ENCODE measurements at regions not wholly inside any gene's neighbourhood (a gene's known extent, or its start where the extent isn't known, plus 50 kb on each side); places are given as distances from the start of the nearest gene placed in this dataset.

GRCh38 chr5:130568791-130569190 lies 596.3 kb downstream of the HINT1 start:
- 60 to 65% methylated on average over 1 of the region's 1 CpG for WGBS, 2 donors (ENCODE audit: low coverage in 1 of 2)
- in situ Hi-C loops (cut with MboI; ENCODE audit: low pct_ligation_motif_present in 1 of 4, low pct_unique_long_range_greater_than_20kb in 1 of 4, low sequenced_read_pairs in 3 of 4): no loop called here

GRCh38 chr5:130555429-130555828 lies 609.6 kb downstream of the HINT1 start:
- Histone ChIP-seq H3K4me3 (no peak overlapping the region), H3K27me3 (no peaks in the 10 kb centered on the region), H3K9me3 (no peaks in the 10 kb centered on the region), H3K4me1 (no peaks in the 10 kb centered on the region), H3K36me3 (no peaks in the 10 kb centered on the region), H3K27ac (no peak overlapping the region)
- 86% methylated on average over 3 of the region's 3 CpGs; no CpG with 5 or more reads in 1 of the 2 donors for WGBS, 2 donors (ENCODE audit: low coverage in 1 of 2)
- intact Hi-C loops (cut with DNase I; ENCODE audit: low total_unique reads): no loop called here
- TF ChIP-seq EP300 (IDR thresholded peaks at IDR 0.05; ENCODE audit: low read depth) (no peak), CTCF (IDR thresholded peaks at IDR 0.05) (no peak), POLR2AphosphoS5 (IDR thresholded peaks at IDR 0.05) (no peak)
- no peak for DNase-seq
- in situ Hi-C loops (cut with MboI; ENCODE audit: low pct_ligation_motif_present in 1 of 4, low pct_unique_long_range_greater_than_20kb in 1 of 4, low sequenced_read_pairs in 3 of 4): no loop called here

More at GRCh38 chr5:130568791-130569190, 596.3 kb downstream of the HINT1 start:
- Histone ChIP-seq H3K36me3 (no peaks in the 10 kb centered on the region), H3K27ac (no peak overlapping the region), H3K4me1 (no peaks in the 10 kb centered on the region), H3K4me3 (no peak overlapping the region), H3K27me3 (no peaks in the 10 kb centered on the region), H3K9me3 (no peaks in the 10 kb centered on the region)
- no peak for DNase-seq
- no peak for TF ChIP-seq EP300 (IDR thresholded peaks at IDR 0.05; ENCODE audit: low read depth)
- no peak for TF ChIP-seq POLR2AphosphoS5 (IDR thresholded peaks at IDR 0.05)
- intact Hi-C loops (cut with DNase I; ENCODE audit: low total_unique reads): no loop called here

GRCh38 chr5:130550562-130550928 lies 614.5 kb downstream of the HINT1 start:
- in situ Hi-C loops (cut with MboI; ENCODE audit: low pct_ligation_motif_present in 1 of 4, low pct_unique_long_range_greater_than_20kb in 1 of 4, low sequenced_read_pairs in 3 of 4) (no loop called here), intact Hi-C loops (cut with DNase I; ENCODE audit: low total_unique reads) (no loop called here)
- no peaks in the 10 kb centered on the region for H3K27me3 ChIP-seq
- no peak for TF ChIP-seq EP300 (IDR thresholded peaks at IDR 0.05; ENCODE audit: low read depth)
- no peak for TF ChIP-seq CTCF (IDR thresholded peaks at IDR 0.05)
- TF ChIP-seq POLR2A (IDR thresholded peaks at IDR 0.05): no peak
- TF ChIP-seq POLR2AphosphoS5 (IDR thresholded peaks at IDR 0.05): no peak
- 68 to 86% methylated on average over 2 of the region's 2 CpGs for WGBS, 2 donors (ENCODE audit: low coverage in 1 of 2)
- no peaks in the 10 kb centered on the region for H3K36me3 ChIP-seq
- no peaks in the 10 kb centered on the region for H3K9me3 ChIP-seq
- H3K4me1 ChIP-seq: no peaks in the 10 kb centered on the region
- DNase-seq: no peak
- no peak overlapping the region for H3K4me3 ChIP-seq
- H3K27ac ChIP-seq: no peak overlapping the region

GRCh38 chr5:130549884-130550561 lies 615.0 kb downstream of the HINT1 start:
- TF ChIP-seq EP300 (IDR thresholded peaks at IDR 0.05; ENCODE audit: low read depth) (no peak), POLR2A (IDR thresholded peaks at IDR 0.05) (no peak), CTCF (IDR thresholded peaks at IDR 0.05) (no peak)
- H3K36me3 ChIP-seq: no peaks in the 10 kb centered on the region
- H3K4me1 ChIP-seq: no peaks in the 10 kb centered on the region
- H3K27ac ChIP-seq: no peak overlapping the region
- in situ Hi-C loops (cut with MboI; ENCODE audit: low pct_ligation_motif_present in 1 of 4, low pct_unique_long_range_greater_than_20kb in 1 of 4, low sequenced_read_pairs in 3 of 4) (no loop called here), intact Hi-C loops (cut with DNase I; ENCODE audit: low total_unique reads) (no loop called here)
- no peaks in the 10 kb centered on the region for H3K9me3 ChIP-seq
- no peaks in the 10 kb centered on the region for H3K27me3 ChIP-seq
- DNase-seq: no peak
- 62 to 71% methylated on average over 5 of the region's 5 CpGs for WGBS, 2 donors (ENCODE audit: low coverage in 1 of 2)
- no peak overlapping the region for H3K4me3 ChIP-seq

DNA sequence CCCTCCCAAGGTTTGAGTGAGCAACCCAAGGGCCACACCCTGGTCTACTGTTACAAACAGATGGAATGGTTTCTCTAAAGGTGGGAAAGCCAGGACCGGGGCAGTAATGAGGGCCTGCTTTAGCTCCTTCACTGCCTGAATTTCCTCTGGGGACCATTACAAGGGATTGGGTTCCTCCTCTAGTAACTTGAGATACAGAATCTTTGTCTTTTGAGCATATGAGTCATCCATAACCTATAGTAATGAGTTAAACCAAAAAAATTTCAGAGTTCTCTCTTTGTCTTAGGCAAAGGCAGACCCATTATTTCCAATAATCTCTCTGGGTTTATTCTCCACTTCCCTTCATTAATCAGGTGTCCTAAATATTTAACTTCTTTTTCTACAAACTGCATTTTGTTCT lies 618.8 kb downstream of the HINT1 start:
- in situ Hi-C loops (cut with MboI; ENCODE audit: low pct_ligation_motif_present in 1 of 4, low pct_unique_long_range_greater_than_20kb in 1 of 4, low sequenced_read_pairs in 3 of 4): no loop called here
- Histone ChIP-seq H3K27me3 (no peaks in the 10 kb centered on the region), H3K4me1 (no peaks in the 10 kb centered on the region), H3K27ac (no peak overlapping the region), H3K4me3 (no peak overlapping the region), H3K9me3 (no peaks in the 10 kb centered on the region), H3K36me3 (no peaks in the 10 kb centered on the region)
- WGBS, 2 donors (ENCODE audit: low coverage in 1 of 2): 93% methylated on average over 1 of the region's 1 CpG; no CpG with 5 or more reads in 1 of the 2 donors
- intact Hi-C loops (cut with DNase I; ENCODE audit: low total_unique reads): no loop called here
- DNase-seq: no peak
- no peak for TF ChIP-seq EP300 (IDR thresholded peaks at IDR 0.05; ENCODE audit: low read depth)
- TF ChIP-seq POLR2AphosphoS5 (IDR thresholded peaks at IDR 0.05): no peak
- TF ChIP-seq CTCF (IDR thresholded peaks at IDR 0.05): no peak
- no peak for TF ChIP-seq POLR2A (IDR thresholded peaks at IDR 0.05)

All from transverse colon (tissue), 4 donors.